Endothelial cell (in vitro differentiated cells): ENCODE measurements at regions not wholly inside any gene's neighbourhood (a gene's known extent, or its start where the extent isn't known, plus 50 kb on each side); places are given as distances from the start of the nearest gene placed in this dataset.

Experiments used
- DNase-seq: peaks from one replicate; pipeline ENCODE4 v3.0.0; 2021; ENCODE audit warnings: low spot score
- H3K27ac Mint-ChIP-seq: one replicate; pipeline ENCODE4 v1.8.0; 2021; ENCODE audit warnings: mixed read lengths, inconsistent platforms; ENCODE audit not compliant: unreplicated experiment
- H3K27me3 Mint-ChIP-seq: one replicate; pipeline ENCODE4 v1.8.0; 2021; ENCODE audit warnings: mild to moderate bottlenecking, moderate library complexity, mixed read lengths, inconsistent platforms; ENCODE audit not compliant: unreplicated experiment
- H3K36me3 Mint-ChIP-seq: one replicate; pipeline ENCODE4 v1.8.0; 2021; ENCODE audit warnings: mild to moderate bottlenecking, low read depth, mixed read lengths, inconsistent platforms; ENCODE audit not compliant: unreplicated experiment
- H3K4me1 Mint-ChIP-seq: one replicate; pipeline ENCODE4 v1.8.0; 2021; ENCODE audit warnings: mild to moderate bottlenecking, mixed read lengths, inconsistent platforms; ENCODE audit not compliant: unreplicated experiment
- H3K4me3 Mint-ChIP-seq: one replicate; pipeline ENCODE4 v1.8.0; 2021; ENCODE audit warnings: mild to moderate bottlenecking, mixed read lengths, inconsistent platforms; ENCODE audit not compliant: unreplicated experiment
- H3K9me3 Mint-ChIP-seq: one replicate; pipeline ENCODE4 v1.8.0; 2021; ENCODE audit warnings: mixed read lengths, inconsistent platforms; ENCODE audit not compliant: unreplicated experiment
- CTCF ChIP-seq: fragments of 200-600 bp; sonication (generic); IDR thresholded peaks from one replicate; pipeline ENCODE4 v1.5.0; 2021; ENCODE audit warnings: antibody characterized with exemption; ENCODE audit not compliant: unreplicated experiment

GRCh38 chr1:199753513-199753912 is 274.0 kb upstream of the NR5A2 start:
- H3K4me3 Mint-ChIP-seq, result no peak overlapping the region
- no peak for TF ChIP-seq CTCF

GRCh38 chr1:199756066-199756465 is 271.4 kb upstream of the NR5A2 start:
- Mint-ChIP-seq H3K36me3 (no peaks in the 10 kb centered on the region), H3K4me3 (no peak overlapping the region), H3K27ac (no peak overlapping the region), H3K4me1 (no peaks in the 10 kb centered on the region), H3K9me3 (peaks cover 4% of the 10 kb centered on the region), H3K27me3 (no peaks in the 10 kb centered on the region)
- TF ChIP-seq CTCF, result no peak
- no peak for DNase-seq

More at GRCh38 chr1:199753513-199753912, 274.0 kb upstream of the NR5A2 start:
- no peak overlapping the region for H3K27ac Mint-ChIP-seq
- no peaks in the 10 kb centered on the region for H3K36me3 Mint-ChIP-seq
- no peaks in the 10 kb centered on the region for H3K4me1 Mint-ChIP-seq
- peaks cover 4% of the 10 kb centered on the region for H3K9me3 Mint-ChIP-seq
- DNase-seq, result no peak
- no peaks in the 10 kb centered on the region for H3K27me3 Mint-ChIP-seq

GRCh38 chr1:199758626-199759255 is 268.8 kb upstream of the NR5A2 start:
- Mint-ChIP-seq H3K36me3 (no peaks in the 10 kb centered on the region), H3K9me3 (peaks cover 1% of the 10 kb centered on the region), H3K4me1 (no peaks in the 10 kb centered on the region), H3K4me3 (no peak overlapping the region), H3K27me3 (no peaks in the 10 kb centered on the region), H3K27ac (no peak overlapping the region)
- DNase-seq, result no peak
- no peak for TF ChIP-seq CTCF

- Mint-ChIP-seq H3K27me3 (no peaks in the 10 kb centered on the region), H3K4me3 (no peak overlapping the region), H3K36me3 (no peaks in the 10 kb centered on the region), H3K27ac (no peak overlapping the region), H3K9me3 (no peaks in the 10 kb centered on the region), H3K4me1 (no peaks in the 10 kb centered on the region)
- DNase-seq, result no peak
- no peak for TF ChIP-seq CTCF
Observed at GRCh38 chr1:199759268-199759730, 268.2 kb upstream of the NR5A2 start.

- no peak overlapping the region for H3K4me3 Mint-ChIP-seq
- no peak for DNase-seq
- peaks cover 5% of the 10 kb centered on the region for H3K36me3 Mint-ChIP-seq
- H3K27ac Mint-ChIP-seq, result no peak overlapping the region
- no peaks in the 10 kb centered on the region for H3K27me3 Mint-ChIP-seq
- no peaks in the 10 kb centered on the region for H3K4me1 Mint-ChIP-seq
- no peak for TF ChIP-seq CTCF
- H3K9me3 Mint-ChIP-seq, result no peaks in the 10 kb centered on the region
Observed at GRCh38 chr1:199762572-199762971, 264.9 kb upstream of the NR5A2 start.
